ENCODE measurements at regions not wholly inside any gene's neighbourhood (a gene's known extent, or its start where the extent isn't known, plus 50 kb on each side); places are given as distances from the start of the nearest gene placed in this dataset.

GRCh38 chr1:227428803-227429202 lies 110.5 kb upstream of the CDC42BPA start:
- TF ChIP-seq POLR2A (IDR thresholded peaks at IDR 0.05; ENCODE audit: low read length) = no peak
- no peak for TF ChIP-seq GATA1 (IDR thresholded peaks at IDR 0.05; ENCODE audit: low read depth, low read length)
